ENCODE measurements at regions not wholly inside any gene's neighbourhood (a gene's known extent, or its start where the extent isn't known, plus 50 kb on each side); places are given as distances from the start of the nearest gene placed in this dataset.
"Not testable (repeated sequence)": the region's sequence is repeated elsewhere in the genome, so short reads cannot be mapped to it uniquely, and the experiment has no call there.

DNA sequence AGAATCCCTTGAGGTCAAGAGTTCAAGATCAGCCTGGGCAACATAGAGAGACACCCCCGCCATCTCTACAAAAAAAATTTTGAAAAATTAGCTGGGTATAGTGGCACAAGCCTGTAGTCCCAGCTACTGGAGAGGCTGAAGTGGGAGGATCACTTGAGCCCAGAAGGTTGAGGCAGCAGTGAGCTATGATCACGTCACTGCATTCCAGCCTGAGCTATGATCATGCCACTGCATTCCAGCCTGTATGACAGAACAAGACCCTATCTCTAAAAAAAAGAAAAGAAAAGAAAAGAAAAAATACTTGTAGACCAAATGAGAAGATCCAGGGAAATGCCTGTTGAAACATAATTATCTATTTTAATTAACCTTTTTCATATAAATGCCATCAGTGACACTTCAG, 93.8 kb upstream of the MDM1 start:
- no peak for DNase-seq

DNA sequence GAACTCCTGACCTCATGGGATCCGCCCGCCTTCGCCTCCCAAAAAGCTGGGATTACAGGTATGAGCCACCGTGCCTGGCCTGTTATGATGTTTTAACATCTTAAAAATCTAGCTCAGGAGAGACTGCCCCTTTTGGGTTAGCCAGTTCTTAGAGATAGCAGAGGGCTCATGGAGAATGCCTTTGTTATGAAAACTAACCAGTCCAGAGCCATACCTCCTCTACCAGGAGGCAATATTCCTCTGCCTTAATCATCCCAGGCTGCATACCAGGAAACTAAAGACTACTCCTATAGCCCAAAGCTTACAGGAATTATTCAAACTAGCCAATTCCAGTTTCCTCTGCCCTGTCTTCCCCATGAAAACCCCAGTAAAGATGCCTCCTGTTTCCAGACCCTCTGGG, 96.0 kb upstream of the MDM1 start:
- DNase-seq: no peak

DNA sequence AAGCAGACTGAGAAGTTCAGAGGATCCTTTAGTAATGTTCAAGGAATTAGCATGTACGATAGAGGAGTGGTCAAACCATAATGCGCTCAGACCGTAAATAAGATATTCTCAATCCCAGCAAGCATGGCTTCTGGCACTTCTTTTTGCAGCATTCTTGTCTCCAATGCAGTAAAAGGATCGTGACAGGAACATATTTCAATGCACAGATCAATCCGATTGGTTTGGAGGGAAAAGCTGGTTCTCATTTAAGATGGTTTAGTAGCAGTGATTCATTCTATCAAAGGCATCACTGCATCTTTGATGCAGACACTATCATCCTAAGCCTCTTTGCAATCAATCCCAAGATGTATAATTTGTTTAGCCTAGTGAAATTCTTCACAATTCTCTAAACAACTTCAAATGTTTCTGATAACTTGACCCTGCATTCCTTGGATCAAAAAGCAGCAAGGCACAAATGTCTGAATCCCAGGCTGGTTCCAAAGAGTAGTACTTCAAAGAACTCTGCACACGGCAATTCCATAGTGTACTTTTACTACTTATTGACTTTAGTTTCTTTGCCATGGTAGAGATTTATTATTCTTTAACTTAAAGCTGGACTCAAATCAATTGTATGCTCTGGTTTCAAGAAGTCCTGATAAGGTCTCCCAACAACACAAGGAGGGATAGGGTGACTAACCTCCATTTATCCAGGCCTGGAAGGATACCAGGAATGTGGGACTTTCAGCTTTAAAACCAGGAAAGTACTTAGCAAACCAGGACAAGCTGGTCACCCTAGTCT, 96.8 kb upstream of the MDM1 start:
- DNase-seq: no peak

DNA sequence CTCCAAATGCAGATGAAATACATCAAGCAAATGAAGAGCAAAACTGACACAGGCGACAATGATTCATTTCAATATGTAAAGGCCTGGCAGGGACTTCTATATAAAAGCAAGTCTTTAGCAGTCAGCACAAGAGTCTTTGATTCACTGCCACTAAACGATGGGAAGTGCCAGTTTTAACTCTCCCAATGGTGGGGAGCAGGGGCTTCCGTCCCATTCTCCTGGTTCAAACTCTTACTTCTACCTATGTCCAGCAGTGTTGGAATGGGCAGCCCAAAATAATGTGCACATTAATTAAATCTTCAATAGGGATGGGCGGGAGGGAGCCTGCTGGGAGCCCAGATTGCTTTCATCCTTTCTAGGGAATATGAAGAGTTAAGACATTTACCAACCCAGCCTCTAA, 97.5 kb upstream of the MDM1 start:
- DNase-seq: no peak

DNA sequence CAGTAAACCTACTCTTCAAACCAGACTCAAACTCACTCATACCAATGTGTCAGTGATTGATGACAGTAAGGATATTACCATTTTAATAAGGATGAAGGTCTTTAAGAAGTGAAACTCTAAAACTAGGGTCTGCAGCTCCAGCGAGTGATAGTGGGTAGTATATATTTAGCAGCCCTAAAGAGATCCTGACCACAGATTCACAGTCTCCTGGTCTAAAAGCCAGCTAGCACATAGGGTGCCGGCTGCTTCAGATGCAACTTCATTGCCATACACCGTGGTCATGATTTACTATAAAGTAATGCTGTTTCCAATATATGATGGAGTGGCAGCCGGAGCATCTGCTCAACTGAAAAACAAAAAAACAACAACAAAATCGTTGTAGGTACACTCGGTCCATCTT, 99.6 kb upstream of the MDM1 start:
- no peak for DNase-seq

DNA sequence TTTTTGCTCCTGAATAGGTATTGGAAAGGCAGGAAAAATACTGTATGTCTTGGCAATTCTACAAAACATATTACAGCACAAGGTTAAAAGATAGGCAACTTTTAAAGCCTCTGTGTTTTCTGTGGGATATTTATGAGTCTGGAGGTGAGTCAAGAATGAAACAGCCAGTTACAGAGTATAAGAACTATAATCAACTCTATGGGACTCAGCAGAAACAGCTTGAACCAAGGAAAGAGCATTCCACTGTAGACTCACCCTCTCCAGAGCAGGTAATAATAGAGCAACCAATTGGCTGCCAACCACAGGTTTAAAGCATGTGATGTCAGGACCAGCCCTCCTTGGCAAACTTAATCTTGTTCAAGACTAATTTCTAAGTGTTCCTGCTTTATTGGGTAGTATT, 100.5 kb upstream of the MDM1 start:
- no peak for DNase-seq

DNA sequence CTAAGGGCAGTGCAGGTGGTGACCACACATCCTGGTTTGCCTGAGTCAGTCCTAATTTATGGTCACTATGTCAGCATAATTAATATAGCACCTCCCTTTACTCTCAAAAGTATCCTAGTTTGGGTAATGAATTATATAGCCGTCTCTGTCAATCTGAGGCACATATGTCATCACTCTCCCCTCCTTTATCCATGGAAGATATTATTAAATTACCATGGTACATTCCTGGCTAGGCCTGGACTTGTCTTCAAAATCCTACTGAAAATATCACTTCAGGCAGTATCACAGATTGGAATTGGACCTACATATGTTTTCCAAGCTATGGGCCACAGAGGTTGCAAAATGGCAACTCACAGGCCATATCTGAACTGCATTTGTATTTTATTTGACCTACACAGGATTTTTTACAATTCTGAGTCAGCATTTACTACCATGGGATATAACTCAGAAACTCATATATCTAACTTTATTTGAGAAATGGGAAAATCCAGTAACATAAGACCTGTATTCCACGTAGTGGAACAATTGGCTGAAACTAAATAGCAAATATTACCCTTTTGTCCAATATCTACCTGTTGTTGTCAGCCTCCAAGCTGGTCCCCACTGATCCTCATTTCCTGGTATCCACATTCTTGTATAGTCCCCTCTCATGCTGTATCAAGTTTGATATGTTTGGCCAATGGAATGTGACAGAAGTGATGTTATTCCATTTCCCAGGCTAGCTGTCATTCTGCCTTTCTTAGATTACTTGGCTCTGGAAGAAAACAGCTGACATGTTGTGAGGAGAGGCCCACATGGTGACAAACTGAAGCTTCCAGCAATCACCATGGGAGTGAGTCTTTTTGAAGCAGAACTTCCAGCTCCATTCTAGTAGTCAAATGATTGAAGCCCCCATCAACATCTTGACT, 102.5 kb upstream of the MDM1 start:
- DNase-seq: no peak

DNA sequence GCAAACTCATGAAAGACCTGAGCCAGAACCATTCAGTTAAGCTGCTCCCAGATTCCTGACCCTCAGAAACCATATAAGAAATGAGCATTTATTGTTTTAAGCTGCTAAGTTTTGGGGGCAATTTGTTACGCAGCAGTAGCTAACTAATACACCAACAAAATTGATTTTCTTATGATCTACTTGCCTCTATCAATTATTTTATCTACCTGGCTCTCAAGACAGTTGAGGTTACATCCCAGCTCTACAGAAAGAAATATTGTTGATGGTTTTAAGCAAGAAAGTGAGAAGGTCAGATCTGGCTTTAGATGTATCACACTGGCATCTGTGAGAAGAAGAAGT, 103.1 kb upstream of the MDM1 start:
- DNase-seq: no peak

DNA sequence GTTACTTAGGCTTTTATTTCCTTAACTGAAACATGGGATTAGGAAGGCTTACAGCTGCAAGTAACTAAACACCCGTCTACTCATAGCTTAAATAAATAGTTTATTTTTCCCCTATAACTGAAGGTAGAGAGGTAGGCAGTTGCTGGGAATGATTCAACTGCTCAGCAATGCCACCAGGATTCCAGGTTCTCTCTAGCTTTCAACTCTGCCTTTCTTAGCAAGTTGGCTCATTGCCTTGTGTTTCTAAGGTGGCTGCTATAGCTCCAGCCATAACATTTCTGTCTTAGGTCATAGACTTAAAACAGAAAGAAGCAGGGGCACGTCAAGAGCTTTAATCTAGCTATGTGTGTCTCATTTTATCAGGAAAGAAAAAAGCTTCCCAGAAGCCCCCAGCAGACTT, 103.7 kb upstream of the MDM1 start:
- no peak for DNase-seq

DNA sequence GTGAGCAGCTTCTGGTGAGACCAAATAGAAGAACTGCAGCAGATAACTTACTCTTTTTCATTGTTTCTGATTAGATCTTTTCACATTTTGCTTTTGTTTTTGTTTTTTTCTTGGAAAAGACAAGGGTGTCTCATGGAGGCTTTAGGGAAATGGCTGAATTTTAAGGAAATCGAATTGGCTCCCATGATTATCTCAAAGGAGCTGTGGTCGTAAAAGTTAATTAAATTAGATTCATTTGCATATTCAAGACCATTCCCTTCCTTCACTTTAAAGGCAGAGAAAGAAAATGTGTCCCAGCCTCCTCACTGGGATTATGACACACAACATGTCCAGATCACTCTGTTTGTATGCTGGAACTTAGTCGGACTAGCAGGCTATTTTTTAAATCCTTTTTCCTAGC, 106.4 kb upstream of the MDM1 start:
- no peak for DNase-seq

DNA sequence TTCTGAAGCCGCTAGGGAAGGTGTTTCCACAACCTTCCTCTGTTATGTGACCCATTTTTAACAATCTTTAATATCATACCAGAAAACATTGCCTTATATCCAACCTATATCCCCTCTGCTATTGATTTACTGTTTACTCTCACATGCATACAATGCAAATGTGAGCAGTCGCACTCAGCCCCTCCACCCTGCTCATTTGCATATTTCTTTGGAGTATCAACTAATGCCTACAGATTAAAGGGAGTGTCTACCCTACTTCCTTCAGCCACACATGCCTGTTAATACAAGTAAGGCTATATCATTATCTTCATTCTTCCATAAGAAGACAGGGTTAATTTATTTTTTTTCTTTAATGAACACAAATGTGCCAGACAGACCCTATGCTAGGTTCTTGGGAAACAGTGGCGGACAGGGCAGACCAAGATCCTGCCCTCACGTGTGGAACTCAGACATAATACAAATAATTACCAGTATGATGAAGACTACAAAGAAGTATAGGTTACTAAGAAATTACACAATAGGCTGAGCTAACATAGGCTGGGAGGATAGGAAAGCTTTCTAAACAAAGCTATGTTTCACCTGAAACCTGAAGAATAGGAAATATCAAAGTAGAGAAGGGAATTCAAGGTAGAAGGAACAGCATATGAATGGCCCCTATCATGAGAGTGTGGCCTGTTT, 107.3 kb upstream of the MDM1 start:
- no peak for DNase-seq

DNA sequence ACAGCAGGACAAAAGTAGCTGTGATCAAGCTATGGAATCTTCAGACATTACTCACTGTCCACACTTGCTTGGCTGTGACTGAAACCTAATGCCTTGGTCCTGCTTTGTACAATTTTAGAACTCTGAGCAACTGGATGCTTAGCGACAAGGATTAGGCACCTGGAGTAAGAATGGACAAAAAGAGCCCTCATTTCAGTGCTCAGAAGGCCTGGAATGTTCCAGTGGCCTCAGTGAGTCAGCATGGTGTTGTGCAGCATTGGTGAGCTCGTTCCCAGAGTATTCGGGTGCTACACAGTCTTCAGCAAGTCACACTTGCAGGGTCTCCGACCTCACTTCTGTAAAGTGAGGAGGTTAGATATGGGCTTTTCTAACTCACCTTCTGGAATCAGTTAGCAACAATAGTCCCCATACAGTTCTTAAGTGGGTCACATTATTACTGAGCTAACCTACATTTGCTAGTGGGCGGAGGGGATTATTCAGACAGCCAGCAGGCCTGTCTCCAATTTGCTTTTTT, 108.0 kb upstream of the MDM1 start:
- no peak for DNase-seq

DNA sequence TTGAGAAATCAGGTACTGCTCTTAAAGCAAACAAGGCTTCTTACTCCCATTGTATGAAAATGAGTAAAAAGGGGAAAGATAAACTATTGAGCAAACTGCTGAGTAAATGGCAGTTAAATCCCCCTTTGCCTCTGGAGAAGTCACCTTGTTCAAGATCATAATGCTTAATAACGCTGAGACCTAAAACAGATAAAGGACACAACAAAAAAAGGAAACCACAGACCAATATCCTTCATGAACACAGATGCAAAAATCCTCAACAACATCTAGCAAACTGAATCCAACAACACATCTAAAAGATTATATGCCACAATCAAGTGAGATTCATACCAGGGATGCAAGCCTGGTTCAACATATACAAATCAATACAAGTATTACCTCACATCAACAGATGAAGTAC, 109.0 kb upstream of the MDM1 start:
- no peak for DNase-seq

DNA sequence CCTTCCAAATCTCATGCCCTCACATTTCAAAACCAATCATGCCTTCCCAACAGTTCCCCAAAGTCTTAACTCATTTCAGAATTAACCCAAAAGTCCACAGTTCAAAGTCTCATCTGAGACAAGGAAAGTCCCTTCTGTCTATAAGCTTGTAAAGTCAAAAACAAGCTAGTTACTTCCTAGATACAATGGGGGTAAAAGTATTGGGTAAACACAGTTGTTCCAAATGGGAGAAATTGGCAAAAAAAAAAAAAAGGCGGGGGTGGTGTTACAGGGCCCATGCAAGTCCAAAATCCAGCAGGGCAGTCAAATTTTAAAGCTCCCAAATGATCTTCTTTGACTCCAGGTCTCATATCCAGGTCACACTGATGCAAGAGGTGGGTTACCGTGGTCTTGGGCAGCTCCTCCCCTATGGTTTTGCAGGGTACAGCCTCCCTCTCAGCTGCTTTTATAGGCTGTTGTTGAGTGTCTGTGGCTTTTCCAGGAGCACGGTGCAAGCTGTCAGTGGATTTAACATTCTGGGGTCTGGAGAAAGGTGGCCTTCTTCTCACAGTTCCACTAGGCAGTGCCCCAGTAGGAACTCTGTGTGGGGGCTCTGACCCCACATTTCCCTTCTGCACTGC, 110.3 kb upstream of the MDM1 start:
- DNase-seq: not testable (repeated sequence)

DNA sequence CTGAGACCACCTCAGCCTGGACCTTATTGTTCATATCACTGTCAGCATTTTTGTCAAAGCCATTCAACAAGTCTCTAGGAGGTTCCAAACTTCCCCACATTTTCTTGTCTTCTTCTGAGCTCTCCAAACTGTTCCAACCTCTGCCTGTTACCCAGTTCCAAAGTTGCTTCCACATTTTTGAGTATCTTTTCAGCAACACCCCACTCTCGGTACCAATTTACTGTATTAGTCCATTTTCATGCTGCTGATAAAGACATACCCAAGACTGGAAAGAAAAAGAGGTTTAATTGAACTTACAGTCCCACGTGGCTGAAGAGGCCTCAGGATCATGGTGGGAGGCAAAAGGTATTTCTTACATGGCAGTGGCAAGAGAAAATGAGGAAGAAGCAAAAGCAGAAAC, 111.5 kb upstream of the MDM1 start:
- DNase-seq: peak in 1 of 4 experiments; percentile 14

DNA sequence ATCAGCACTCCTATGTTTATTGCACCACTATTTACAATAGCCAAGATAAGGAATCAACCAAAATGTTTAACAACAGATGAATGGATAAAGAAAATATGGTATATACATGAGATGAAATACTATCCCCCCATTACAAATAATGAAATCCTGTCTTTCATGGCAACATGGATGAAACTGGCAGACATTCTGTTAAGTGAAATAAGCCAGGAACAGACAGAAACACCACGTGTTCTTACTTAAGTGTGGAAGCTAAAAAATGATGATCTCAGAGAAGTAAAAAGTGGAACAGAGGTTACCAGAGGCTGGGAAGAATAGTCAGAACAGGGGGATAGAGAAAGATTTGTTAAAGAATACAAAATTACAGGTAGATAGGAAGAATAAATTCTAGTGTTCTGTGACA, 113.7 kb upstream of the MDM1 start:
- peak in 2 of 4 experiments; percentile 37 to 51 for DNase-seq

DNA sequence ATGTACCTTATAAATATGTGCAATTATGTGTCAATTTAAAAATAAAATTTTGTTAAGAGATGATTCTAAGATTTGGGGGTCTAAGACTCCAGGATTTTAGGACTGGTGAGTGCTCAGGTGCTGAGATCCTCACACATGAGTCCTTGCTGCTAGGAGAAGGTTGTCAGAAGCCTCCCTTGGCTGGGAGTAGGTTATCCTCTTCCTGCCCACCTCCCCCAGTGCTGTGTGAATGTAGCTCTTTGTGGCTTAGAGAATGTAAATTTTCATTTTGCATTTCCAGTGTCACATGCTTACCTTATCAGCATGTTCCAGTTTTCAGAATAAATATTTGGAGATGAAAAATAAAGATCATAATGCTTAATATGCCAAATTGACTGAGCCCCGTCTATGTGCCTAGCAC, 114.2 kb upstream of the MDM1 start:
- no peak for DNase-seq

DNA sequence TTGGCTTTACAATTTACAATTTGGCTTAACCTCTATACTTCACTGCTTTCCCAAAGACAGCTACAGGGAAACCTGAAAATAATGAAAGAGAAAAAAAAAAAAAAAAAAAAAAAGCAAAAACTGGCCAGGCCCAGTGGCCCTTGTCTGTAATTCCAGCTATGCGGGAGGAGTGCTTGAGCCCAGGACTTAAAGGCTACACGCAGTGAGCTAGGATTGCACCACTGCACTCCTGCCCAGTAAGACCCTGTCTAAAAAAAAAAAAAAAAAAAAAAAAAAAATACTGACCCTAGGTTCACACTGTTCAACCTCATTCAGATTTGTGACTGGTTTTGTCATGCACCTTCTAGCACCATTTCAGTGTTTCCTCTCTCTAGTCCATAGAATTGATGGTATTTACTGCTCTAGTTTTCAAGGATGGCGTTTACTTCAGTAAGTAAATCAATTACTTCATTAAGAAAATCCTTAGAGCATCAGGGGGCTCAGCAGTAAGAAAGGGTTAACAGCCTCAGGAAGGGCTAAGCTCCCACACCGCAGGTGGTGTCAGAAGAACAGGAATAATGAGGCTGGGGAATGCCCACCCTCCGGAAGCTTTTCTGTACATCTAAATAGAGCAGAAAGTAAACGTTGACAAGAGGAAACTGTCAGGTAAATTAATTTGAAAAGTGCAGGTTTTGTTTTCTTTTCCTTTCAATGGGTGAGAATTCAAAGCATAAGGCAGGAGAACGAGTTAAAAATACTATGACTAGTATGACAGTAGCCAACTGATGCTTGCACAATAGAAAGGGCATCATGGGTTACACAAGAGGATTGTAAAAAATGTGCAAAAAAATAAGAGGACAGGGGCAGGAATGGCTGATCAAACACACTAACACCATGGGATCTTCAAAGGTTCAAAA, 115.0 kb upstream of the MDM1 start:
- peak; percentile 32 to 67 (median 50) for DNase-seq

DNA sequence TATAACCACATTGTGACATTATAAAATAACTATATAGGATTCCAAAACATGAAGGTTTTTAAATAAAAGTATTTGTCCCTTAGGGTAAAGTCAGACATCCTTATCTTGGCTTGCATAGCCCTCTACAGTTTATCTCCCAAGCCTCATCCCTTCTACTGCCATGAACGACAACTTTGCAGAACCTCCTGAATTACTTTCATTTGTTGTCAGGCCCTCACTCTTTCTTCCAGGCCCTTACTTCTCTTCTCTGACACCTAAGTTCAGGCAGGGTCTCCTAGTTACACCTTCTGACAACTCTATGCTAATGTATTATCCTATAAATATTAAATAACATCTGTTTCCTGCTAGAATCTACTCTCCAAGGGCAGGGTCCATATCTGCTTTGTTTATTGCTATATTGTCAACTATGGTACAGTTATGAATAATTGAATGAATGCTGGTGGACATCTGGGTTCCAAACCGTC, 115.7 kb upstream of the MDM1 start:
- DNase-seq: no peak

DNA sequence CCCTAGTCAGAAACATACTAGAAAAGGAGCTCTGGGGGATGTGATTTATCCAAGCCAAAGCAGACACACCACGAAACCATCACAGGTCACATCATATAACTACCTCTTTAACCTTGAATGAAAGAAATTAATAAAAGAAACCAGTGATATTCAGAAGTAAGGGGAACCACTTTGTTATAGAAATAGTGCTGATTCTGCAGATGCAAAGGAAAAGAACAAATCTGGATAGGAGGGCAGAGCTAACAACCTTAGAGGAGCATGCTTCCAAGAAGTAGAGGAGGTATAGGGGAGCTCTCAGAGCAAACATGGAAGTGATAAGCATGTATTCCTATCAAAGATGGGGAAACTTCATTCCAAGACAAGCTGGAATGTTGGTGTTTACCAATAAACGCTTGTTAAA, 117.0 kb upstream of the MDM1 start:
- DNase-seq: no peak

DNA sequence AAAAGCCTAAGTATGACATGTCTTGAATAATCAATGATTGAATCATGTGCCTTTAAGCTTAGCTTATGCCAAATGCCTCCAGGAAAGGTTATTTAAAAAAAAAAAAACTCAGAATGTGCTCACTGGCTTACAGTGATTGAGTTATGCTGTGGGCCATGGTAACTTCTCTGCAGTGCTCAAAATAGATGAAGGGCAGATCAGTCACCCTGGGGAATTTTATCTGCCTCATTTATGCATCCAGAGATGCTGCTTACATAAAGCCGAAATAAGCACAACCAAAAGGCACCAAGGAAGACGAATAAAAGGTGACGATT, 118.7 kb upstream of the MDM1 start:
- peak in 1 of 4 experiments; percentile 10 for DNase-seq

All from suppressor macrophage (primary cell).